Adrenal gland (tissue), 9 donors: ENCODE measurements at regions not wholly inside any gene's neighbourhood (a gene's known extent, or its start where the extent isn't known, plus 50 kb on each side); places are given as distances from the start of the nearest gene placed in this dataset.
"Not testable (repeated sequence)": the region's sequence is repeated elsewhere in the genome, so short reads cannot be mapped to it uniquely, and the experiment has no call there.

Experiments
- DNase-seq, 7 donors: peaks; one replicate each; pipeline ENCODE4 v3.0.0-alpha.2; 2019 to 2020
- H3K27ac ChIP-seq, 5 donors: fragments of 200-600 bp; sonication (generic) in 4 of 5; 1 replicate in 3 of 5; 2 replicates in 2 of 5; pipeline versions ENCODE4 v1.5.1 to v1.8.0; 2016 to 2020; ENCODE audit warnings: mild to moderate bottlenecking in 1 of 5
- H3K27me3 ChIP-seq: fragments of 200-600 bp; 2 replicates; pipeline ENCODE4 v1.8.0; 2021
- H3K36me3 ChIP-seq, 2 donors: fragments of 200-600 bp; replicated peaks in 1 of 2; 1 replicate in 1 of 2; 2 replicates in 1 of 2; pipeline versions ENCODE4 v1.5.1 to v1.8.0; 2018 to 2022
- H3K4me1 ChIP-seq, 2 donors: fragments of 200-600 bp; replicated peaks in 1 of 2; 1 replicate in 1 of 2; 2 replicates in 1 of 2; pipeline versions ENCODE4 v1.5.1 to v1.8.0; 2018 to 2021
- H3K4me3 ChIP-seq, 4 donors: fragments of 200-600 bp; sonication (generic) in 3 of 4; one replicate each; pipeline ENCODE4 v1.5.1; 2016 to 2018
- H3K9me3 ChIP-seq, 3 donors: fragments of 200-600 bp; sonication (generic) in 1 of 3; replicated peaks in 1 of 3; 1 replicate in 2 of 3; 2 replicates in 1 of 3; pipeline versions ENCODE4 v1.5.1 to v1.8.0; 2016 to 2021
- POLR2A ChIP-seq, 2 donors: fragments of 450-650 bp; IDR thresholded peaks; one replicate each; pipeline ENCODE4 v1.6.1; 2017; ENCODE audit warnings: antibody characterized with exemption in 2 of 2, mild to moderate bottlenecking in 2 of 2, moderate library complexity in 1 of 2
- WGBS, 4 donors: extraction: QIAGEN DNeasy Blood & Tissue Kit in 2 of 4; methylation state at CpG; one replicate each; pipeline versions ENCODE4 v1.1.5 to v1.1.7; 2013 to 2017; 5-methylcytosine and 5-hydroxymethylcytosine counted together
- intact Hi-C, 2 donors: fragments of 100-400 bp; cut with DNase I; formaldehyde crosslinking; loops; one replicate each; pipeline versions ENCODE4 v1.14.1 to v1.15.0; 2022 to 2023
- TF ChIP-seq, protein P1 (sequence below), 6 experiments: fragments of 450-650 bp in 4 of 6; fragments of 200-600 bp in 2 of 6; sonication (generic) in 1 of 6; IDR thresholded peaks; 1 replicate in 5 of 6; 2 replicates in 1 of 6; pipeline versions ENCODE4 v1.5.1 to v1.8.0; 2016 to 2021; ENCODE audit warnings: antibody characterized with exemption in 6 of 6, mild to moderate bottlenecking in 2 of 6, moderate library complexity in 1 of 6
- donor health status: healthy with polysubstance abuse.
- donor health status: Bipolar disorder and iron deficiency.
- donor health status: DM: yes; HTN: yes; CAD: no.
- donor health status: DM: no; HTN: no; CAD: no.
- donor health status: DM: no; HTN: no; CAD: no.

DNA sequence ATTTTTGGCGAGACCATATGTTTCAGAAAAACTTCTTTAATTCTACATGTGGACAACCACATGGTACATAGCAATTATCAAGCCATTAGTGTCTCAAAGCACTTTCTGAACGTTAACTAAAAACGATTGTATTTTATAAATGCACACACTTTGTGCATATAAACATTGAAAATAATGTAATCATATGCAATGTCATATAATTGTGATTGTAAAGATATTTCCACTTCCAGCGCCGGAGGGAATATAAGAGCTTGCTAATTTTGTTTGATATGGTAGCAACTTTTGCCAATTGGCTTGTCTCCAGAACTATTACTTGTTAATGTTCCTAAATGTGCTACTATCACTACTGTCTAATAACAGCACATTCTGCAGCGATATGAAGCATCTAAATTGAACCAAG lies 162.3 kb upstream of the SMIM31 start:
- no peaks in the 10 kb centered on the region for H3K4me1 ChIP-seq
- intact Hi-C loops, result no loop called here
- DNase-seq, result no peak
- 59 to 77% (median 67%) methylated on average over 6 of the region's 6 CpGs for WGBS, 4 donors
- H3K27ac ChIP-seq, result no peak overlapping the region
- H3K9me3 ChIP-seq, result no peaks in the 10 kb centered on the region
- no peak for TF ChIP-seq POLR2A (IDR thresholded peaks at IDR 0.05)
- TF ChIP-seq, protein P1, sequence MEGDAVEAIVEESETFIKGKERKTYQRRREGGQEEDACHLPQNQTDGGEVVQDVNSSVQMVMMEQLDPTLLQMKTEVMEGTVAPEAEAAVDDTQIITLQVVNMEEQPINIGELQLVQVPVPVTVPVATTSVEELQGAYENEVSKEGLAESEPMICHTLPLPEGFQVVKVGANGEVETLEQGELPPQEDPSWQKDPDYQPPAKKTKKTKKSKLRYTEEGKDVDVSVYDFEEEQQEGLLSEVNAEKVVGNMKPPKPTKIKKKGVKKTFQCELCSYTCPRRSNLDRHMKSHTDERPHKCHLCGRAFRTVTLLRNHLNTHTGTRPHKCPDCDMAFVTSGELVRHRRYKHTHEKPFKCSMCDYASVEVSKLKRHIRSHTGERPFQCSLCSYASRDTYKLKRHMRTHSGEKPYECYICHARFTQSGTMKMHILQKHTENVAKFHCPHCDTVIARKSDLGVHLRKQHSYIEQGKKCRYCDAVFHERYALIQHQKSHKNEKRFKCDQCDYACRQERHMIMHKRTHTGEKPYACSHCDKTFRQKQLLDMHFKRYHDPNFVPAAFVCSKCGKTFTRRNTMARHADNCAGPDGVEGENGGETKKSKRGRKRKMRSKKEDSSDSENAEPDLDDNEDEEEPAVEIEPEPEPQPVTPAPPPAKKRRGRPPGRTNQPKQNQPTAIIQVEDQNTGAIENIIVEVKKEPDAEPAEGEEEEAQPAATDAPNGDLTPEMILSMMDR (IDR thresholded peaks at IDR 0.05), result no peak
- no peaks in the 10 kb centered on the region for H3K36me3 ChIP-seq
- no peak overlapping the region for H3K4me3 ChIP-seq
- H3K27me3 ChIP-seq, result peaks cover 5% of the 10 kb centered on the region

DNA sequence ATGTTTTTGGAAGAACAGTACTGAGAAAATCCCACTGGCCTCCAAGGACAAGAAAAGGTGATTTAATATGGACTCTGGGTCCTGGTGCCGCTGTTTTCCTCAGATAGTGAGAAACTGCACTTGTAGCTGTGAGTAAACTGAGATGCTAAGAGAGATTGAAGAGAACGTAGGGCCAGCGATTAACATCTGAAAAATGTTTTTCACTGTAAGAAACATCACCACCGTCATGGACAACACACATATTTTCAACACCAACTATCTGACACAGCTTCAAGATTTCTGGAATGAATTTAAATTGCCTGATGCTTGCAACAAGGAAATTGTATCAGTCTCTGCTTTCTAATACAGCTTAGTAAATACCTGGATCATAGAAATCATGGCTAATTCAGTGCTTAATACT lies 158.2 kb upstream of the SMIM31 start:
- no peak for TF ChIP-seq POLR2A (IDR thresholded peaks at IDR 0.05)
- TF ChIP-seq, protein P1 (IDR thresholded peaks at IDR 0.05), result no peak
- DNase-seq, result no peak
- Histone ChIP-seq H3K36me3 (no peaks in the 10 kb centered on the region), H3K27me3 (peaks cover 5% of the 10 kb centered on the region), H3K4me1 (no peaks in the 10 kb centered on the region), H3K9me3 (peaks cover 0 to 6% (median 0%) of the 10 kb centered on the region in 3 donors), H3K27ac (no peak overlapping the region), H3K4me3 (no peak overlapping the region)
- intact Hi-C loops, result no loop called here
- 69 to 78% (median 75%) methylated on average over 4 of the region's 4 CpGs for WGBS, 4 donors

DNA sequence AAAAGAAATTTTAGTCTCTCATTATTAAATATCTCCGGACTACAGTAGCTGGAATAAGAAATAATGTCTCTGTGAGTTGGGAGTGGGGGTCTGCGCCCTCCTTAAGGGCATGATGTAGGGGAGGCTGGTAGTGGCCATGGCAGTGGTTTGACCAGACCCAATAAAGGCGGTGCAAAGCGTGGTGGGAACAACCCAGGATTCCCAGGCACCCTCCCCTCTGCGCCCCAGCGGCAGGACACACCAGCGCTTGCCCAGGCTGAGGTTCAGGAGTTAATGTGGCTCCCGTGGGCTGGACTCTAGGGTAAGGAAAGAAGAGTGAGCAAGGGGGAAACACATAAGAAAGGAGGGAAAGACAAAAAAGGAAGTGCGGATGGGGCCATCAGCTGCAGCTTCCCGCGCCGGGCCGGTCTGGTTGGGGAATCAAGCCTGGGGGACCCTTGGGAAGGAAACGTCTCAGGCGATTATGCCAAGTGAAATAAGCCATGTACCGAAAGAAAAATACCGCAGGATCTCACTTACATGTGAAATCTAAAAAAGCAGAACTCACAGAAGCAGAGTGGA lies 157.5 kb upstream of the SMIM31 start:
- peaks cover 5% of the 10 kb centered on the region for H3K27me3 ChIP-seq
- H3K36me3 ChIP-seq, result no peaks in the 10 kb centered on the region
- peaks cover 0 to 6% (median 0%) of the 10 kb centered on the region in 3 donors for H3K9me3 ChIP-seq
- no peaks in the 10 kb centered on the region for H3K4me1 ChIP-seq
- no peak for DNase-seq
- no peak overlapping the region for H3K4me3 ChIP-seq
- 80 to 86% (median 84%) methylated on average over 17 of the region's 17 CpGs for WGBS, 4 donors
- TF ChIP-seq POLR2A (IDR thresholded peaks at IDR 0.05), result no peak
- intact Hi-C loops, result no loop called here
- no peak overlapping the region for H3K27ac ChIP-seq

DNA sequence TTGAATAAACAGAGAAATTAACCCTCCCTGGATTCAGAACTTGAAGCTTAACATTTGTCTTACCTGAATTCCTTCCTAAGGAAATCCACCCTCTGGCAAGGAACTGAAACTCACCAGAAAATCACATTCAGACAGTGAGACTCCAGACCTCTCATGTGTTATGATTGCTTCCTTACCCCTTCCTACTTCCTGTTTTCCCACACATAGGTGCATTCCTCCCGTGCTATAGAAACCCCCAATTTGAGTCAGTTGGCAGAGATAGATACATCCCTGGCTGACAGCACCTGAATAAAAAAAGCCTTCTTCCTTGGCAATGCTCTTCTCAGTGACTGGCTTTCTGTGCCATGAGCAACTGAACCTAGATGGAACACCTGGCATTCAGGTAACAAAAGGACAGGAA lies 157.0 kb upstream of the SMIM31 start:
- TF ChIP-seq, protein P1 (IDR thresholded peaks at IDR 0.05), result no peak
- no peak for TF ChIP-seq POLR2A (IDR thresholded peaks at IDR 0.05)
- intact Hi-C loops, result no loop called here
- Histone ChIP-seq H3K4me3 (no peak overlapping the region), H3K4me1 (no peaks in the 10 kb centered on the region), H3K27ac (no peak overlapping the region), H3K9me3 (peaks cover 0 to 6% (median 0%) of the 10 kb centered on the region in 3 donors), H3K27me3 (peaks cover 5% of the 10 kb centered on the region), H3K36me3 (no peaks in the 10 kb centered on the region)
- 29 to 39% (median 34%) methylated on average over 1 of the region's 1 CpG for WGBS, 4 donors
- no peak for DNase-seq

DNA sequence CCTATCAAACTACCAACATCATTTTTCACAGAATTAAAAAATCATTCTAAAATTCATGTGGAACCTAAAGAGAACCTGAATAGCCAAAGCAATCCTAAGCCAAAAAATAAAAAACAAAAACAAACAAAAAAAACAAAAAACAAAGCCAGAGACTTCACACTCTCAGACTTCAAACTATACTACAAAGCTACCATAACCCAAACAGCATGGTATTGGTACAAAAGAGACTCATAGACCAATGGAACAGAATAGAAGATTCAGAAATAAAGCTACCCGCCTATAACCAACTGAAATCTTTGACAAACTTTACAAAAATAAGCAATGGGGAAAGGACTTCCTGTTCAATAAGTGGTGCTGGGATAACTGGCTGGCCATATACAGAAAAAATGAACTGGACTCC lies 152.3 kb upstream of the SMIM31 start:
- H3K4me1 ChIP-seq, result no peaks in the 10 kb centered on the region
- no peak overlapping the region for H3K27ac ChIP-seq
- H3K9me3 ChIP-seq, result peaks cover 0 to 6% (median 0%) of the 10 kb centered on the region in 3 donors
- no peaks in the 10 kb centered on the region for H3K36me3 ChIP-seq
- WGBS, 4 donors, result 37 to 47% (median 41%) methylated on average over 1 of the region's 1 CpG
- no peaks in the 10 kb centered on the region for H3K27me3 ChIP-seq
- DNase-seq, result no peak
- no peak overlapping the region for H3K4me3 ChIP-seq
- no peak for TF ChIP-seq POLR2A (IDR thresholded peaks at IDR 0.05)
- TF ChIP-seq, protein P1 (IDR thresholded peaks at IDR 0.05), result no peak
- intact Hi-C loops, result no loop called here

DNA sequence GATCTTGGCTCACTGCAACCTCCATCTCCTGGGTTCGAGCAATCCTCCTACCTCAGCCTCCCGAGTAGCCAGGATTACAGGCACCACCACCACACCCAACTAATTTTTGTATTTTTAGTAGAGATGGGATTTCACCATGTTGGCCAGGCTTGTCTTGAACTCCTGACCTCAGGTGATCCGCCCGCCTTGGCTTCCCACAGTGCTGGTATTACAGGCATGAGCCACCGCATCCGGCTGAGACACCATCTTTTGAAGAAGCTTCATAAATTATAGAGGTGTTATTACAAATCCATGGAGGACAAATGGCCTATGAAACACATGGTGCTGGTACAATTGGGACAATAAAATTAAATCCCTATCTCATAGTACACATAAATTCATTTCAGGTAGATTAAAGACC lies 148.1 kb upstream of the SMIM31 start:
- H3K9me3 ChIP-seq, intact Hi-C loops, H3K36me3 ChIP-seq, H3K4me3 ChIP-seq, H3K27me3 ChIP-seq, H3K4me1 ChIP-seq, H3K27ac ChIP-seq, DNase-seq: not testable (repeated sequence)
- 61 to 74% (median 70%) methylated on average over 4 to 6 of the region's 6 CpGs for WGBS, 4 donors
